Activated CD4-positive, alpha-beta T cell treated with anti-CD3 and anti-CD28 coated beads, Interleukin-2, amount 10 ng/mL, durations not matched to agents 24 days and 14 days (primary cell): ENCODE measurements at regions not wholly inside any gene's neighbourhood (a gene's known extent, or its start where the extent isn't known, plus 50 kb on each side); places are given as distances from the start of the nearest gene placed in this dataset.

ENCODE experiments used
- DNase-seq: peaks from one replicate; pipeline ENCODE4 v3.0.0; 2022
- H3K27ac Mint-ChIP-seq: one replicate; pipeline ENCODE4 v1.8.0; 2022; ENCODE audit warnings: mild to moderate bottlenecking, mixed read lengths
- H3K27me3 Mint-ChIP-seq: one replicate; pipeline ENCODE4 v1.8.0; 2022; ENCODE audit warnings: mixed read lengths
- H3K36me3 Mint-ChIP-seq: one replicate; pipeline ENCODE4 v1.8.0; 2022; ENCODE audit warnings: low read depth, mild to moderate bottlenecking, mixed read lengths
- H3K4me1 Mint-ChIP-seq: one replicate; pipeline ENCODE4 v1.8.0; 2021; ENCODE audit warnings: mixed read lengths
- H3K4me3 Mint-ChIP-seq: one replicate; pipeline ENCODE4 v1.8.0; 2022; ENCODE audit warnings: mild to moderate bottlenecking, moderate library complexity, mixed read lengths
- H3K9me3 Mint-ChIP-seq: one replicate; pipeline ENCODE4 v1.8.0; 2021; ENCODE audit warnings: mixed read lengths
- intact Hi-C: fragments of 100-400 bp; cut with micrococcal nuclease; formaldehyde crosslinking; loops from one replicate; pipeline ENCODE4 v1.15.1; 2023

DNA sequence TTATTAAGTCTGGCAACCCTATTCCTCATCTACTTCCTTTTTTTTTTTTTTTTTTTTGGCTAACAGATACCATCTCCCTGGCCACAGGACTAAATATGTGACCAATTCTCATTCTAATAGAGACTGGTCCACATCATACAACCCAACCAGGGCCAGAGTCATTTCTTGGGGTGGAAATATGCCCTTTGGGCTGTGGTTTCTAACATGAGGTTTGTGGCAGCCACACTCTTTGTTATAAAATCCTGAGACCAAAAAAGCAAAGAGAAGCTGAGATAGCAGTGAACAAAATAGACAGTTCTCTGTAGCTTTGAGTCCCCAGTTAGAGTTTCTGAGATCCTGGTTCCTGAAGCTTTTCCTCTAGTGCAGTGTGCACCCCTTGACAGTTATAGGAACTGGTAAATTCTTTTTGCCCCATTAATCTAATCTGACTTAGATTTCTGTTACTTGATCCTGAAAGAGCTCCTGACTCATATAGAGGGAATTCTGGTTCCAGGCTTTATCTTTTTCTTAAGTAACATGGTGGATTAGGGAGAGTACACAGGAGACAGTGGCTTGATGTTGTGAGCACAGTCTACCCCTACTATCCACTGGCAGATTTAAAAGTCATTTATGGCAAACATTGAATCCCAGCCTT, 86.8 kb downstream of the MAIP1 start:
- intact Hi-C loops: no loop called here
- DNase-seq: no peak
- H3K9me3 Mint-ChIP-seq: peaks cover 13% of the 10 kb centered on the region
- H3K4me3 Mint-ChIP-seq: no peak overlapping the region
- no peak overlapping the region for H3K27ac Mint-ChIP-seq
- no peaks in the 10 kb centered on the region for H3K36me3 Mint-ChIP-seq
- peaks cover 14% of the 10 kb centered on the region for H3K27me3 Mint-ChIP-seq
- no peaks in the 10 kb centered on the region for H3K4me1 Mint-ChIP-seq

DNA sequence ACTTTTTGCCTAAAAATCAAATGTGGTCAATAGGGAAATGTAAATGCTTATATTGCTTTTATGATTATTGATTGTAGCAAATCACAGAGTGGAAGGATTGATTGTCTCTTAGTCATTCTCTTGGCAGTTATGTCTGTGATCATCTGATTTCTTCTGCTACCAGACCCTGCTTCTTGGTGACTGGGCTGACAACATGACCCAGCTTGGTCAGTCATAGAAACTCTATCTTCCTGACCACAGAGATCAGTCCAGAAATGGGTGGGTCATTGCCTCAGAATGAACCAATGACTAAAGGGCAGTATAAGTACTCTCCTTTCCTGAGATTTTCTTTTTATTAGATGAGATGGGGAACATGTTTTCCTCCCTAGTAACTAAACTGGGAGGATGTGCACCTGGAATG, 87.6 kb downstream of the MAIP1 start:
- intact Hi-C loops: no loop called here
- H3K9me3 Mint-ChIP-seq: peaks cover 13% of the 10 kb centered on the region
- no peak overlapping the region for H3K27ac Mint-ChIP-seq
- H3K4me3 Mint-ChIP-seq: no peak overlapping the region
- no peaks in the 10 kb centered on the region for H3K36me3 Mint-ChIP-seq
- H3K27me3 Mint-ChIP-seq: peaks cover 17% of the 10 kb centered on the region
- DNase-seq: no peak
- H3K4me1 Mint-ChIP-seq: no peaks in the 10 kb centered on the region

DNA sequence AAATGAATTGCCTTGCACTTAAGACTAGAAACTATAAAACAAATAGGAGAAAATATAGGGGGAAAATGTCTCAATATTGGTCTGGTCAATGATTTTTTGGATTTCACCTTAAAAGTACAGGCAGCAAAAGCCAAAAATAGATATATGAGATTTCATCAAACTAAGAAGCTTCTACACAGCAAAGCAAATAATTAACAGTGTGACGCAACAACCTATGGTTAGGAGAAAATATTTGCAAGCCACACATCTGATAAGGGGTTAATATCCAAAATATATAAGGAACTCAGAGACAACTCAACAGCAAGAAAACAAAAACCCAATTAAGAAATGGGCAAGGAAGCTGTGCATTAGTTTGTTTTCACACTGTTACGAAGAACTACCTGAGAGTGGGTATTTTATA, 89.1 kb downstream of the MAIP1 start:
- no peaks in the 10 kb centered on the region for H3K4me1 Mint-ChIP-seq
- intact Hi-C loops: no loop called here
- H3K9me3 Mint-ChIP-seq: peaks cover 13% of the 10 kb centered on the region

DNA sequence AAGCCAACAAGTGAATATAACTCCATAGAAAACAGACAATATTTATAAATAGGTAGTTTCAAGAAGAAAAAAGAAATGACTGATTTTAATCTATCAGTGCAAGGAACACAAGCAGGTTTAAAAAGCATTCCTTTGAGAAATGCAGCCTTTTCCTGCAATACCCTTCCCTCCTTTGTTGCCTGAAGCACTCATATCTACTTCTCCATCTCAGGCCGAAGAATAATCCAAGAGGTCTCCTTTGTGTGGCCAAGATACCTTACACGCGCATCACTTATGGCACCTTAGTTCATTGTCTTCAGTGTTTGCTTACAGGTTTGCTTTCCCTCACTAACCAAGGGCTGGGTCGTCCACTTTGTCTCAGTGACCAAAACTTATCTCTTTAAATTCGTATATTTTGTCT, 93.0 kb downstream of the MAIP1 start:
- intact Hi-C loops: no loop called here
- peaks cover 13% of the 10 kb centered on the region for H3K9me3 Mint-ChIP-seq
- H3K4me1 Mint-ChIP-seq: no peaks in the 10 kb centered on the region
- no peak overlapping the region for H3K27ac Mint-ChIP-seq
- H3K36me3 Mint-ChIP-seq: no peaks in the 10 kb centered on the region
- H3K4me3 Mint-ChIP-seq: no peak overlapping the region
- no peak for DNase-seq
- H3K27me3 Mint-ChIP-seq: peaks cover 17% of the 10 kb centered on the region

More for the DNA sequence above, 89.1 kb downstream of the MAIP1 start:
- Mint-ChIP-seq H3K4me3 (no peak overlapping the region), H3K27ac (no peak overlapping the region), H3K36me3 (no peaks in the 10 kb centered on the region), H3K27me3 (peaks cover 21% of the 10 kb centered on the region)
- no peak for DNase-seq

DNA sequence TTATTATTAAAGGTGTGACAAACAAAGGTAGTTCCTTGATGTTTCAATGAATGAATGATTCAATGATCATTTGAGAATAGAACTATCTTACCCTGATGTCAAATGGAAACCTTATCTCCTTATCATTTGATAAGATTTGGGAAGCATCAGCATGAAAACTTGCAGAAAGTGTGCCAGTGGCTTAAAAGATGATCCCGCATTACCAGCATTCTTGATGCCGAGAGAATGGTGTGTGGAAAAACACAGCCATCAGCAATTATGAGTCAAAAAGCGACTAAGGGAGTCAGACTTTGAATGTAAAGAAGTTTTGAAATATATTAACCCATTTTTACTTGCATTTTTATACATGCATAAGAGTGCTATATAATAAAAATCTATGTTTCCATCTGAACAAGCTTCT, 93.7 kb downstream of the MAIP1 start:
- H3K4me3 Mint-ChIP-seq: no peak overlapping the region
- H3K36me3 Mint-ChIP-seq: no peaks in the 10 kb centered on the region
- intact Hi-C loops: no loop called here
- H3K4me1 Mint-ChIP-seq: no peaks in the 10 kb centered on the region
- H3K27me3 Mint-ChIP-seq: peaks cover 17% of the 10 kb centered on the region
- H3K9me3 Mint-ChIP-seq: peaks cover 13% of the 10 kb centered on the region
- H3K27ac Mint-ChIP-seq: no peak overlapping the region
- no peak for DNase-seq

DNA sequence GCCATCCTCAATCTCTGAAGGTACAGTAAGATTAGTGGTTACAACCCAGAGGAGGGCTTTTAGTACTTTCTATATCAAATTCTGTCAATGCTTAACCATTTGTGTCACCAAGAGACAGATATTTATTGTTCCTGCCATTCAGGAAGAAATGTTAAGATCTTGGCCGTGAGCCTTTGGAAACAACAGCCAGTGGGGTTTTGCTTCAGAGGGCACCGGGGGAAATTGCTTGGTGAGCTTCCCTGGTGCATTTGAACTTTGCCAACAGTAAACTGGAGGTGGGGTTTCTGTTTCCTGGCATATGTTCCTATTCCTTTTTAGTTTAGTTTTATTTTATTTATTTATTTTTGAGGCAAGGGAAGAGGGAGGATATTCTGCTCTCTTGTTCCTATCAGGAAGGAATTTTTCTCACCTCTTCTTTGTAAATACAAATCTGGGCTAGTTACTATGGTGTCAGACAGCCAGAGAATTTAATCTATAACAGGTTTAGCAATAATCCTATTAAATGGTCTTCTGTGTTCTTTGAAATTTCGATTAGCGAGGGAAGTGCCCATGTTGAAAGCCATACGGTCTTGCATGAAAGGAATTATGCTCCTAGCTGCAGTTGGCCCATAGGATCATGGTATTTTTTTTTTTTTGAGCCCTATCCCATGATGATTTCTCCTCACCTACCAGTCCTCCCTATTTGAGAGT, 95.7 kb downstream of the MAIP1 start:
- intact Hi-C loops: no loop called here
- DNase-seq: no peak
- peaks cover 8% of the 10 kb centered on the region for H3K9me3 Mint-ChIP-seq

DNA sequence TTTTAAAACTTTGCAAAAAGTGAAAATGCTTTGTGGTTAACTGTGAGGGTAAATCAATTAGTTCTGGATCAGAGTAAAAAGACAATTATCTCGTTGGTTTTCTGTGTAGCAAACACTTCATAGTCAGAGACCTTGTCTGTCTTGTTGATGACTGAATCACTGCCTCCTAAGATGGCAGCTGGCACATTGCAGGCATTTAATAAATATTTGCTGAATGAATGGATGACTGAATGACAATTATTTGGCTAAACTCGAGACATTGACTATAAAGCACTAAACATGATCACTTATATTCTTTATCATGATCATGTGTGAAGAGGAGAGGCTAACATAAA, 96.2 kb downstream of the MAIP1 start:
- Mint-ChIP-seq H3K27me3 (peaks cover 16% of the 10 kb centered on the region), H3K36me3 (no peaks in the 10 kb centered on the region), H3K9me3 (peaks cover 3% of the 10 kb centered on the region), H3K4me3 (no peak overlapping the region), H3K4me1 (no peaks in the 10 kb centered on the region), H3K27ac (no peak overlapping the region)
- DNase-seq: no peak
- intact Hi-C loops: no loop called here

More for the DNA sequence above, 95.7 kb downstream of the MAIP1 start:
- Mint-ChIP-seq H3K4me1 (no peaks in the 10 kb centered on the region), H3K36me3 (no peaks in the 10 kb centered on the region), H3K4me3 (no peak overlapping the region), H3K27me3 (peaks cover 16% of the 10 kb centered on the region), H3K27ac (no peak overlapping the region)

DNA sequence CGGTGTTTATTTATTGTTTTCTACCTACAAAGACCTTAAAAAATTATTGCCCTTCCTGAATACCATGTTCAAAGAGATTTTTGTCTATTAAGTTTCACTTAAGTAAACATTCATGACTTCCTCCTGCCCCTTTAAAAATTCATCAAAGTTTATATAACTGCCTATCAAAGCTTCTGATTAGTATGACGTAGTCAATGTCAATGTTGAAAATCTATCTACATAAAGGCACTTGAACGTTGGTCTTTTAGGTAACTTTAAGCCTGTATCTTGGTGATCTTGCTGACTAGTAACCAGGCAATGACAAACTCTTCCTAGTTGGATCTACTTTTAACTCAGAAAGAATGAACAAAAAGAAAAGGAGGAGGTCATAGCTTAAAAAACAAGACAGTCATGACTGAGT, 97.2 kb downstream of the MAIP1 start:
- H3K4me3 Mint-ChIP-seq: no peak overlapping the region
- H3K9me3 Mint-ChIP-seq: peaks cover 1% of the 10 kb centered on the region
- no peaks in the 10 kb centered on the region for H3K36me3 Mint-ChIP-seq
- intact Hi-C loops: no loop called here
- H3K27me3 Mint-ChIP-seq: peaks cover 18% of the 10 kb centered on the region
- no peak overlapping the region for H3K27ac Mint-ChIP-seq
- H3K4me1 Mint-ChIP-seq: no peaks in the 10 kb centered on the region
- no peak for DNase-seq

DNA sequence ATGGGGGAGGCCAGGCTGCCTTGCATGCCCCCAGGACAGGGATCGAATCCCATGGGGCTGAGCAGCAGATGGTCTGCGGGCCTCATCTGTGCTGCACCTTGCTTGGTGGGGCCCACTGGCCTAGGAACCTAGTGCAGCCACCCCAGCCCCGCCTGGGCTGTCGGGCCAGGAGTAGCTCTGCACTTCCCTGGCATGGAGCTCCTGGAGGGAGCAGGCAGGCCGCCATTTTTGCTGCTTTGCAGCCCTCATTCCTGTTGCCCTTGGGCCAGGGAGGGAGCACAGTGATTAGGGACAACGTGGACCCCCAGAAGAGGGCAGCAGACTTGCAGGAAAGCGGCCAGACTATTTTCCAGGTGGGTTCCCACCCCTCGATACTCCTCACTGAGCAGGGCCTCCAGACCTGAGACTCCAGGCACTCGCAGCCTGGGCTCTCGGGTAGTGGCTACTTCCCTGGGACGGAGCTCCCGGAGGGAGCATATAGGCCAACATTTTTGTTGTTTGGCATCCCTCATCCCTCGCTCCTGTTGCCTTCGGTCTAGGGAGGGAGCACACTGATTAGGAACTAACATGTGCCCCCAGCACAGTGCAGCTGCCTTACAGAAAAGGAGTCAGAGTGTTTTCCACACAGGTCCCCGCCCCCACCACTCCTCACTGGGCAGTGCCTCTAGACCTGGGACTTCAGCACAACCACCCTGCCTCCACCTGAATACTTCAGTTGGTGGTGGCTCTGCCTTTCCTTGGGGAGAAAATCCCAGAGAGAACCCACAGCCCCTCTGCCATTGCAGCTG, 99.5 kb downstream of the MAIP1 start:
- no peaks in the 10 kb centered on the region for H3K36me3 Mint-ChIP-seq
- peaks cover 26% of the 10 kb centered on the region for H3K27me3 Mint-ChIP-seq
- DNase-seq: no peak
- intact Hi-C loops: no loop called here
- H3K9me3 Mint-ChIP-seq: peaks cover 4% of the 10 kb centered on the region
- H3K4me3 Mint-ChIP-seq: no peak overlapping the region
- H3K27ac Mint-ChIP-seq: no peak overlapping the region
- no peaks in the 10 kb centered on the region for H3K4me1 Mint-ChIP-seq

DNA sequence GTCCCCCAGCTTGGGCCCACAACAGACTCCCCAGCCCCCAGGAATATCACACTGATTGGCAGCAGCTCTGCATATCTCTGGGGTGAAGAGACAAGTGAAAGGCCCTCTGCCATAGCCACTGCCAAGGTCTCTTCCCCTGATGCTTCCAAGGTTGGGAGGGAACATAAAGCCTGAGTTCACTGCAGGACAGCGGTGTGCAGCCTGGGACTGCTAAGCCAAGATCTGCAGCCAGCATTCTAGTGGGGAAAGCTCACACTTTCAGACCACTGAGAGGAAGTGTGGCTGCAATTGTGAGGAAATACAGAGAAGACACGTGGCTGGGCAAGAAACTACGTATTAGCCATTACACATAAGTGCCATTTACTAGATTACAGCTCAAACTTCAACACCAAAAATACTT, 100.7 kb downstream of the MAIP1 start:
- Mint-ChIP-seq H3K9me3 (peaks cover 4% of the 10 kb centered on the region), H3K36me3 (no peaks in the 10 kb centered on the region)

DNA sequence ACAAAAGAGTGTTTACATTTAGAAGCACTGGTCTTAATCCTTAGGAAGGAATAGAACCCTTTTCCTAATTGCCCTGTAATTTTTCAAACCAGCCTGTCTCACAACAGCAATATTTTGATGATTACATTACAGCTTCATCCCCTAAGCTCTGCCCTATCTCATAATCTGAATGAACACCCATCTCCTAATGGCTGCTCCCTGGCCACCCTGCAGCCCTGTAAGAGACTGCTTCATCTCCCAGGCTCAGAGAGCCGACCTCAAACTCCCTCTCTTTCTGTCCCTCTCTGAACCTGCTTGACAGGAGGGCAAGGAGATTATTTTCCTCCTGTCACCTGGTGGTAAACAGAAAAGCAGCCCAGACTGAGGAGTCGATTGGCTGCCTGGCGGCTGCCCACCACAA, 107.8 kb downstream of the MAIP1 start:
- no peaks in the 10 kb centered on the region for H3K9me3 Mint-ChIP-seq
- H3K4me1 Mint-ChIP-seq: no peaks in the 10 kb centered on the region

More for the DNA sequence above, 100.7 kb downstream of the MAIP1 start:
- Mint-ChIP-seq H3K27me3 (peaks cover 24% of the 10 kb centered on the region), H3K27ac (no peak overlapping the region), H3K4me1 (no peaks in the 10 kb centered on the region), H3K4me3 (no peak overlapping the region)
- intact Hi-C loops: no loop called here
- no peak for DNase-seq

DNA sequence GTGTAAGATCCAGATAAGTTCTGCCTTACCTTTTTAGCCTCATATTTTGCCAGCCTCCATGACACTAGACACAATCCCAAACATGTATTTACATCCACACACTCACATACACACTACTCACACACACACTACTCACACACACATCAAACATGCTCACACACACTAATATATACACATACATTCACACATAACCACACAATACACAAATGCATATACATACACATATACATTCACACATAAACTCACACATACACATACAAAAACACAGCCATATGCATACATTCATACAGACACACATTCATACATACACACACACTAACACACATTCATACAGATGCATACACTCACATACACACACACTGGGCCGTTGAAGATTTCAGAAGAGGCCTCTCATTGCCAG, 109.5 kb downstream of the MAIP1 start:
- DNase-seq: no peak
- H3K9me3 Mint-ChIP-seq: no peaks in the 10 kb centered on the region
- H3K27me3 Mint-ChIP-seq: peaks cover 11% of the 10 kb centered on the region
- no peaks in the 10 kb centered on the region for H3K36me3 Mint-ChIP-seq
- no peak overlapping the region for H3K4me3 Mint-ChIP-seq
- H3K27ac Mint-ChIP-seq: no peak overlapping the region
- no peaks in the 10 kb centered on the region for H3K4me1 Mint-ChIP-seq
- intact Hi-C loops: no loop called here

More for the DNA sequence above, 107.8 kb downstream of the MAIP1 start:
- Mint-ChIP-seq H3K27ac (no peak overlapping the region), H3K4me3 (no peak overlapping the region), H3K27me3 (peaks cover 18% of the 10 kb centered on the region), H3K36me3 (no peaks in the 10 kb centered on the region)
- intact Hi-C loops: no loop called here
- DNase-seq: no peak

DNA sequence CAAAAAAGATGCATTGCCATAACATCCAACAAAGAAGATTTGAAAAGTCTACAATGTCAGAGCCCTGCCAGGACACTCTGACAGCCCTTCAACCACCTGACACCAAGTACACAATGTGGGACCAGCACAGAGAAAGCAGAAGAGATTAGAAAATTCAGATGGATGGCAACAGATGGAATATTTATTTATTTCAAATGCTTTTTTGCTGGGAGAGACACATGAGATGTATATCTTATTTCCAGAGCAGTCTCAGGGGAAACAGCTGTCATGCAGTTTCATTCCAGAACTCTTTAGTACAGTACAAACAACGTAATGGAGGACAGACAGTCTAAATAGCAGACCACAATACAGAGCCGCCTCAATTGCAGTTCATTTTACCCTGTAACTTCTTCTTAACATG, 110.1 kb downstream of the MAIP1 start:
- Mint-ChIP-seq H3K9me3 (no peaks in the 10 kb centered on the region), H3K27ac (no peak overlapping the region), H3K4me1 (no peaks in the 10 kb centered on the region), H3K36me3 (no peaks in the 10 kb centered on the region), H3K27me3 (peaks cover 11% of the 10 kb centered on the region), H3K4me3 (no peak overlapping the region)
- no peak for DNase-seq
- intact Hi-C loops: no loop called here

DNA sequence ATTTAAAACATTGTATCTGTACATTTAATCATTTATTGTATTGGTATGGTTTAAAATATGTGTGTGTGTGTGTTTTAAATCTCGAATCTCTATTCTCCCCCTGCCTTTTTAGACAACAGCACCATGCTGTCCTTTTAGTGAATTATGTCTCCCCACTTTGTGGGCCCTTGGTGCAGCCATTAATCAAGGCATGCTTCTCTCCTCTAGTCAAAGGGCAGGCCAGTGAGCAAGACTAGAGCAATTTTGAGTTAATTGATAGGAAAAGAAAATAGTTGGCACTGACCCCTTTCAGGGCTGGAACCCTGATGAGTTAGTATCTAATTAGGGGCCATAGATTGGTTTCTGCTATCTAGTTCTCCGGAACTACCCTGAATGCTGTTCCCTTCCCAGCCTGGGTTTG, 111.0 kb downstream of the MAIP1 start:
- Mint-ChIP-seq H3K27ac (no peak overlapping the region), H3K27me3 (peaks cover 11% of the 10 kb centered on the region), H3K4me1 (peaks cover 2% of the 10 kb centered on the region), H3K4me3 (no peak overlapping the region), H3K36me3 (no peaks in the 10 kb centered on the region), H3K9me3 (peaks cover 2% of the 10 kb centered on the region)
- no peak for DNase-seq
- intact Hi-C loops: no loop called here
